ENCODE measurements at regions not wholly inside any gene's neighbourhood (a gene's known extent, or its start where the extent isn't known, plus 50 kb on each side); places are given as distances from the start of the nearest gene placed in this dataset.

DNA sequence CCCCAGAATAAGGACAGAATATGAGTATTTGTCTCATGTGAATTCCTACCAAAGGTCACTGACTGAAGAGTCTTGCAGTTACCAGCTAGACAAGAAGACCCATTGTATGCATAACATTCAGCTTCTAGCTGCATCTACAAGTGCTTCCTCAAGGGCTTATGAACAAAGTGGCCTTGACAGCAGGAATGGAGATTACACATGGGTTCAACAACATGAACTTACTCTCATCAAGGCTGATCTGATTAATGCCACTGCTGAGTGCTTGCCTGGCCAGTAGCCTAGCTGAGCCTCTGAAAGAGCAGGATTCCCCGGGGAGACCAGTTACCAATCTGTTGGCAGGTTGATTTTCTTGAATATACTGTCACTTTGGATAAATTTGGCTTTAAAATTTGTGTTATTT, 76.7 kb upstream of the CHD1 start:
- TF ChIP-seq, protein P1, sequence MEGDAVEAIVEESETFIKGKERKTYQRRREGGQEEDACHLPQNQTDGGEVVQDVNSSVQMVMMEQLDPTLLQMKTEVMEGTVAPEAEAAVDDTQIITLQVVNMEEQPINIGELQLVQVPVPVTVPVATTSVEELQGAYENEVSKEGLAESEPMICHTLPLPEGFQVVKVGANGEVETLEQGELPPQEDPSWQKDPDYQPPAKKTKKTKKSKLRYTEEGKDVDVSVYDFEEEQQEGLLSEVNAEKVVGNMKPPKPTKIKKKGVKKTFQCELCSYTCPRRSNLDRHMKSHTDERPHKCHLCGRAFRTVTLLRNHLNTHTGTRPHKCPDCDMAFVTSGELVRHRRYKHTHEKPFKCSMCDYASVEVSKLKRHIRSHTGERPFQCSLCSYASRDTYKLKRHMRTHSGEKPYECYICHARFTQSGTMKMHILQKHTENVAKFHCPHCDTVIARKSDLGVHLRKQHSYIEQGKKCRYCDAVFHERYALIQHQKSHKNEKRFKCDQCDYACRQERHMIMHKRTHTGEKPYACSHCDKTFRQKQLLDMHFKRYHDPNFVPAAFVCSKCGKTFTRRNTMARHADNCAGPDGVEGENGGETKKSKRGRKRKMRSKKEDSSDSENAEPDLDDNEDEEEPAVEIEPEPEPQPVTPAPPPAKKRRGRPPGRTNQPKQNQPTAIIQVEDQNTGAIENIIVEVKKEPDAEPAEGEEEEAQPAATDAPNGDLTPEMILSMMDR (IDR thresholded peaks at IDR 0.05; ENCODE audit: low read length): no peak
- no peak for TF ChIP-seq EZH2phosphoT487 (IDR thresholded peaks at IDR 0.05; ENCODE audit: low read length)

All from MM.1S (cell line).